ENCODE measurements at regions not wholly inside any gene's neighbourhood (a gene's known extent, or its start where the extent isn't known, plus 50 kb on each side); places are given as distances from the start of the nearest gene placed in this dataset.

- DNase-seq = no peak
Observed at GRCh38 chr4:136917312-136918110, 614.8 kb downstream of the PCDH18 start.

GRCh38 chr4:136909626-136910025 is 622.7 kb downstream of the PCDH18 start:
- DNase-seq = no peak

- no peak for DNase-seq
Observed at GRCh38 chr4:136908122-136908521, 624.2 kb downstream of the PCDH18 start.

- DNase-seq = no peak
Observed at GRCh38 chr4:136900696-136901095, 631.6 kb downstream of the PCDH18 start.

GRCh38 chr4:136898590-136899248 is 633.6 kb downstream of the PCDH18 start:
- no peak for DNase-seq

- DNase-seq = no peak
Observed at GRCh38 chr4:136893573-136893972, 638.7 kb downstream of the PCDH18 start.

- no peak for DNase-seq
Observed at GRCh38 chr4:136881666-136882065, 650.6 kb downstream of the PCDH18 start.

- no peak for DNase-seq
Observed at GRCh38 chr4:136873555-136873954, 658.7 kb downstream of the PCDH18 start.

GRCh38 chr4:136867465-136867864 is 664.8 kb downstream of the PCDH18 start:
- DNase-seq = no peak

GRCh38 chr4:136865526-136865925 is 666.8 kb downstream of the PCDH18 start:
- DNase-seq = no peak

- DNase-seq = peak; percentile 59
Observed at GRCh38 chr4:136864604-136865185, 667.6 kb downstream of the PCDH18 start.

GRCh38 chr4:136863756-136864155 is 668.5 kb downstream of the PCDH18 start:
- DNase-seq = no peak

GRCh38 chr4:136862653-136863052 is 669.6 kb downstream of the PCDH18 start:
- no peak for DNase-seq

- DNase-seq = no peak
Observed at GRCh38 chr4:136861091-136861490, 671.2 kb downstream of the PCDH18 start.

- DNase-seq = no peak
Observed at GRCh38 chr4:136858903-136859302, 673.4 kb downstream of the PCDH18 start.

GRCh38 chr4:136855886-136856285 is 676.4 kb downstream of the PCDH18 start:
- DNase-seq = no peak

GRCh38 chr4:136850446-136850845 is 681.8 kb downstream of the PCDH18 start:
- DNase-seq = no peak

- no peak for DNase-seq
Observed at GRCh38 chr4:136847881-136848621, 684.2 kb downstream of the PCDH18 start.

GRCh38 chr4:136841526-136841925 is 690.8 kb downstream of the PCDH18 start:
- no peak for DNase-seq

- no peak for DNase-seq
Observed at GRCh38 chr4:136838607-136839006, 693.7 kb downstream of the PCDH18 start.

- DNase-seq = no peak
Observed at GRCh38 chr4:136831553-136831952, 700.7 kb downstream of the PCDH18 start.

GRCh38 chr4:136829280-136829679 is 703.0 kb downstream of the PCDH18 start:
- DNase-seq = no peak

- DNase-seq = no peak
Observed at GRCh38 chr4:136823020-136823419, 709.3 kb downstream of the PCDH18 start.
